A673 (cell line): ENCODE measurements at regions not wholly inside any gene's neighbourhood (a gene's known extent, or its start where the extent isn't known, plus 50 kb on each side); places are given as distances from the start of the nearest gene placed in this dataset.

Source experiments
- BruUV-seq: library from RNA; stranded (reverse); fragments of 400-500 nt; replicated peaks from 2 replicates; lab custom pipeline; 2021; lab: Mats Ljungman, UMichigan
- CTCF ChIA-PET: fragments of 300-600 bp; sonication (Branson Sonifier 250); formaldehyde crosslinking; loops from one replicate; lab custom pipeline; 2022; ENCODE audit warnings: antibody characterized with exemption; lab: Charles Lee
- POLR2A ChIA-PET: fragments of 300-600 bp; sonication (Branson Sonifier 250); formaldehyde crosslinking; loops from one replicate; lab custom pipeline; 2022; ENCODE audit warnings: antibody characterized with exemption; ENCODE audit not compliant: low non-redundant PET; lab: Charles Lee
- DNase-seq: peaks from one replicate; pipeline ENCODE4 v3.0.0-alpha.2; 2015; ENCODE audit warnings: low spot score
- H3K27ac ChIP-seq: fragments of 200-600 bp; sonication (generic); 2 replicates; pipeline ENCODE4 v1.5.1; 2016; ENCODE audit warnings: mixed run types, low read depth, mild to moderate bottlenecking, mixed read lengths, antibody characterized with exemption, low read length; ENCODE audit not compliant: poor library complexity, severe bottlenecking
- H3K27me3 ChIP-seq: fragments of 200-600 bp; sonication (generic); replicated peaks from 2 replicates; pipeline ENCODE4 v1.6.1; 2017; ENCODE audit warnings: mixed run types, low read depth, mild to moderate bottlenecking, mixed read lengths, antibody characterized with exemption, low read length; ENCODE audit not compliant: insufficient read depth, poor library complexity
- H3K36me3 ChIP-seq: fragments of 200-600 bp; sonication (generic); 2 replicates; pipeline ENCODE4 v1.6.1; 2016; ENCODE audit warnings: mixed run types, mild to moderate bottlenecking, mixed read lengths, antibody characterized with exemption, low read length; ENCODE audit not compliant: insufficient read depth, poor library complexity, severe bottlenecking
- H3K4me1 ChIP-seq: fragments of 200-600 bp; sonication (generic); 2 replicates; pipeline ENCODE4 v1.6.1; 2017; ENCODE audit warnings: mixed run types, mild to moderate bottlenecking, mixed read lengths, antibody characterized with exemption, low read length; ENCODE audit not compliant: insufficient read depth, poor library complexity, severe bottlenecking
- H3K4me3 ChIP-seq: fragments of 200-600 bp; sonication (generic); 2 replicates; pipeline ENCODE4 v1.5.1; 2016; ENCODE audit warnings: low read depth, mixed run types, mild to moderate bottlenecking, mixed read lengths, low read length; ENCODE audit not compliant: poor library complexity, severe bottlenecking
- H3K9me3 ChIP-seq: fragments of 200-600 bp; sonication (generic); 2 replicates; pipeline ENCODE4 v1.6.1; 2016; ENCODE audit warnings: mixed run types, low read depth, mild to moderate bottlenecking, mixed read lengths, antibody characterized with exemption, low read length; ENCODE audit not compliant: poor library complexity, severe bottlenecking
- EZH2 ChIP-seq: fragments of 200-600 bp; sonication (generic); IDR thresholded peaks from 2 replicates; pipeline ENCODE4 v1.6.1; 2017; ENCODE audit warnings: borderline replicate concordance, low read depth, mild to moderate bottlenecking, mixed read lengths, antibody characterized with exemption, low read length; ENCODE audit not compliant: poor library complexity, severe bottlenecking
- intact Hi-C: fragments of 100-400 bp; cut with micrococcal nuclease; formaldehyde crosslinking; loops from one replicate; pipeline ENCODE4 v1.10.0; 2022; ENCODE audit not compliant: unreplicated experiment
- TF ChIP-seq, protein P1 (sequence below): fragments of 300-800, 200-600 bp; sonication (generic); conservative IDR thresholded peaks from 2 replicates; pipeline ENCODE4 v1.5.1; 2017; ENCODE audit warnings: low read depth, mild to moderate bottlenecking, antibody characterized with exemption, low read length, moderate library complexity, mixed read lengths

GRCh38 chr6:21999012-21999528, 297.8 kb downstream of the PRL start:
- no peaks in the 10 kb centered on the region for H3K9me3 ChIP-seq
- H3K4me1 ChIP-seq, result peaks cover 43% of the 10 kb centered on the region
- BruUV-seq, result no TSS peak
- no peak overlapping the region for H3K27ac ChIP-seq
- TF ChIP-seq, protein P1, sequence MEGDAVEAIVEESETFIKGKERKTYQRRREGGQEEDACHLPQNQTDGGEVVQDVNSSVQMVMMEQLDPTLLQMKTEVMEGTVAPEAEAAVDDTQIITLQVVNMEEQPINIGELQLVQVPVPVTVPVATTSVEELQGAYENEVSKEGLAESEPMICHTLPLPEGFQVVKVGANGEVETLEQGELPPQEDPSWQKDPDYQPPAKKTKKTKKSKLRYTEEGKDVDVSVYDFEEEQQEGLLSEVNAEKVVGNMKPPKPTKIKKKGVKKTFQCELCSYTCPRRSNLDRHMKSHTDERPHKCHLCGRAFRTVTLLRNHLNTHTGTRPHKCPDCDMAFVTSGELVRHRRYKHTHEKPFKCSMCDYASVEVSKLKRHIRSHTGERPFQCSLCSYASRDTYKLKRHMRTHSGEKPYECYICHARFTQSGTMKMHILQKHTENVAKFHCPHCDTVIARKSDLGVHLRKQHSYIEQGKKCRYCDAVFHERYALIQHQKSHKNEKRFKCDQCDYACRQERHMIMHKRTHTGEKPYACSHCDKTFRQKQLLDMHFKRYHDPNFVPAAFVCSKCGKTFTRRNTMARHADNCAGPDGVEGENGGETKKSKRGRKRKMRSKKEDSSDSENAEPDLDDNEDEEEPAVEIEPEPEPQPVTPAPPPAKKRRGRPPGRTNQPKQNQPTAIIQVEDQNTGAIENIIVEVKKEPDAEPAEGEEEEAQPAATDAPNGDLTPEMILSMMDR, result no peak
- no peak for TF ChIP-seq EZH2
- intact Hi-C loops, result no loop called here
- ChIA-PET CTCF (no interaction called here), POLR2A (no interaction called here)
- H3K4me3 ChIP-seq, result no peak overlapping the region
- no peaks in the 10 kb centered on the region for H3K27me3 ChIP-seq
- DNase-seq, result peak; percentile 78
- no peaks in the 10 kb centered on the region for H3K36me3 ChIP-seq

DNA sequence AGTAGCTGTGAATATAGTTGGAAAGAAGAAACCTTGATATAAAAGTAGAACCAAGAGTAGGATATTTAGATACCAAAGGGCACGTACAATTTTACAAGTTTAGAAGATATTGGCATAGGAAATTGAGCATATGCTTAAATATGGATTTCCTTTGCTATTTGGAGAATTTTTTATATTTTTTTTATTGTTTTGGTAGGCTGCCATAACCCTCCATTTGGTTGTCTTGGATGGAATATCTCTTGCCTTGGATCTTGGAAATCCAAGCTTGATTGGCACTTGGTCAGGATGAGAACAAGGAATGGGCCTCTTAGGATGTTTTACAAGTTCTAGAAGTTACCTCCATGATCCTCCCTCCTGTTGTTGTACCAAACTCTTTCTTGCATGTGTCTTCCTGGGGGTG, 297.1 kb downstream of the PRL start:
- POLR2A ChIA-PET, result no interaction called here

DNA sequence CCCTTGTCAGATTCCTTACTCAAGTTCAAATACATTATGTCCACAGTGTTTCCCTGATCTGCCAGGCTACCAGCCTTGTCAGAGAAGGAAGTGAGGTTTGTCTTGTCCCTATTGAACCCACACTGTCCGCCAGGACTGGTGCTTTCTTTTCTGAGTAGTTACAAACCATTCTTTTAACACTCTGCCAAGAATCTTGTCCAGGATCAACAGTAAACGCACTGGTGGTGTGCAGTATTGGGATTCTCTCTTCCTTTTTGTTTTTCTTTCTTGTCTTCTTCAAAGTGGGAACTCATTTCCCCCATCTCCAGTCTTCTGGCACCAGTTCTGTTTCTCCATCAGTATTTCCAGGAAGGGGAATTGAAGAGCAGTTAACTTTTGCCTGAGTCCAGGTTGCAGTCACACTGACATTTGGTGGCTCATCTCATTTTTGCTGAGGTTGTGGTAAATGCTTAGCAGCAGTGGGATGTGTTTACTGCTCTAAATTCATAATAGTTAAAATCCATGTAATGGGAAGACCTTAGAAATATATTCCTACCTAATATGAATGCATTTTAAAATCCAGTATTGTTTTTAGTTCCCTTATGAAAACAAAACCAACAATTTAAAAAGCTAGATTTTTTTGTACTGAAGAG, 295.3 kb downstream of the PRL start:
- intact Hi-C loops, result no loop called here
- Histone ChIP-seq H3K4me1 (peaks cover 31% of the 10 kb centered on the region), H3K27ac (no peak overlapping the region), H3K36me3 (no peaks in the 10 kb centered on the region), H3K4me3 (no peak overlapping the region), H3K9me3 (no peaks in the 10 kb centered on the region), H3K27me3 (no peaks in the 10 kb centered on the region)
- ChIA-PET POLR2A (no interaction called here), CTCF (no interaction called here)
- no peak for DNase-seq
- BruUV-seq, result no TSS peak
- TF ChIP-seq, protein P1, result no peak
- no peak for TF ChIP-seq EZH2

More for the DNA sequence above, 297.1 kb downstream of the PRL start:
- TF ChIP-seq, protein P1, result no peak
- TF ChIP-seq EZH2, result no peak
- no peak overlapping the region for H3K4me3 ChIP-seq
- no peak overlapping the region for H3K27ac ChIP-seq
- peaks cover 43% of the 10 kb centered on the region for H3K4me1 ChIP-seq
- intact Hi-C loops, result no loop called here
- H3K9me3 ChIP-seq, result no peaks in the 10 kb centered on the region
- CTCF ChIA-PET, result no interaction called here
- no TSS peak for BruUV-seq
- no peak for DNase-seq
- H3K27me3 ChIP-seq, result no peaks in the 10 kb centered on the region
- H3K36me3 ChIP-seq, result no peaks in the 10 kb centered on the region
